ENCODE measurements at regions not wholly inside any gene's neighbourhood (a gene's known extent, or its start where the extent isn't known, plus 50 kb on each side); places are given as distances from the start of the nearest gene placed in this dataset.

DNA sequence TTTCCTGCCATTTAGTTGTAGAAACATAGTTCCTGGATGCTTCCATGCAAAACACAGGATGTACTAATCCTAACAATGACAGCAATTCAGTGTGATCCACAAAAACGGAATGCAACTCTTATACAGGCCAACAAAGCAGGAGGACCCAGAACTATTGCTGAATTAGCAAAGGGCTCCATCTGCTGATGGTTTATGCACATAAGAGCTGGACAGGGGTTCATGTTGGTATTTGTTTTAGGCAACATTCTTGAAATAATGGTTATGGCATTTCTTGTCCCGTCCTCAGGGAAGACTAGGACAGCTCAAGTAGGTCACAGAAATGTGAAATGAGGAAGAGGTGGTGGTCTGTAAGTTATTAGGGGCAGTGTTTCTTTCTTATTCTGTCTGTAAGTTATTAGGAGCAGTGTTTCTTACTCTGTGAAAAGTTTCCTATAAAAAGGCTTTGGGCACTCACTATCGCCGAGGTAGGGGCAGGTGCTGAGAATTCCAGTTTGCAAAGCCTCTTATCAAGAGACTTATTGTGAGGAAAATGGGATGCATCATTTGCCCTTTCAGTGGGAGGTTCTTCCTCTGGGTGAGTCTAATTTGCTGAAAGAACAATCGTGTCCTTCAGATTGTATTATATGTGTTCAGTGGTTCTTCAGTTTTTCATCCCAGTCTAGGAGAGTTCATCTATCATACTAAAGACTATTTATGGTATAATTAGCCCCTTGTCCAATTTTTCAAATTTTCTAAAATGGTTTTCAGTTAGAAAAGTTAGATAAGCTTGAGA, 171.1 kb downstream of the MCHR2 start:
- TF ChIP-seq EP300 (IDR thresholded peaks at IDR 0.05; ENCODE audit: borderline replicate concordance in 1 of 2, low read depth in 2 of 2, low read length in 2 of 2): no peak
- TF ChIP-seq, protein P1, sequence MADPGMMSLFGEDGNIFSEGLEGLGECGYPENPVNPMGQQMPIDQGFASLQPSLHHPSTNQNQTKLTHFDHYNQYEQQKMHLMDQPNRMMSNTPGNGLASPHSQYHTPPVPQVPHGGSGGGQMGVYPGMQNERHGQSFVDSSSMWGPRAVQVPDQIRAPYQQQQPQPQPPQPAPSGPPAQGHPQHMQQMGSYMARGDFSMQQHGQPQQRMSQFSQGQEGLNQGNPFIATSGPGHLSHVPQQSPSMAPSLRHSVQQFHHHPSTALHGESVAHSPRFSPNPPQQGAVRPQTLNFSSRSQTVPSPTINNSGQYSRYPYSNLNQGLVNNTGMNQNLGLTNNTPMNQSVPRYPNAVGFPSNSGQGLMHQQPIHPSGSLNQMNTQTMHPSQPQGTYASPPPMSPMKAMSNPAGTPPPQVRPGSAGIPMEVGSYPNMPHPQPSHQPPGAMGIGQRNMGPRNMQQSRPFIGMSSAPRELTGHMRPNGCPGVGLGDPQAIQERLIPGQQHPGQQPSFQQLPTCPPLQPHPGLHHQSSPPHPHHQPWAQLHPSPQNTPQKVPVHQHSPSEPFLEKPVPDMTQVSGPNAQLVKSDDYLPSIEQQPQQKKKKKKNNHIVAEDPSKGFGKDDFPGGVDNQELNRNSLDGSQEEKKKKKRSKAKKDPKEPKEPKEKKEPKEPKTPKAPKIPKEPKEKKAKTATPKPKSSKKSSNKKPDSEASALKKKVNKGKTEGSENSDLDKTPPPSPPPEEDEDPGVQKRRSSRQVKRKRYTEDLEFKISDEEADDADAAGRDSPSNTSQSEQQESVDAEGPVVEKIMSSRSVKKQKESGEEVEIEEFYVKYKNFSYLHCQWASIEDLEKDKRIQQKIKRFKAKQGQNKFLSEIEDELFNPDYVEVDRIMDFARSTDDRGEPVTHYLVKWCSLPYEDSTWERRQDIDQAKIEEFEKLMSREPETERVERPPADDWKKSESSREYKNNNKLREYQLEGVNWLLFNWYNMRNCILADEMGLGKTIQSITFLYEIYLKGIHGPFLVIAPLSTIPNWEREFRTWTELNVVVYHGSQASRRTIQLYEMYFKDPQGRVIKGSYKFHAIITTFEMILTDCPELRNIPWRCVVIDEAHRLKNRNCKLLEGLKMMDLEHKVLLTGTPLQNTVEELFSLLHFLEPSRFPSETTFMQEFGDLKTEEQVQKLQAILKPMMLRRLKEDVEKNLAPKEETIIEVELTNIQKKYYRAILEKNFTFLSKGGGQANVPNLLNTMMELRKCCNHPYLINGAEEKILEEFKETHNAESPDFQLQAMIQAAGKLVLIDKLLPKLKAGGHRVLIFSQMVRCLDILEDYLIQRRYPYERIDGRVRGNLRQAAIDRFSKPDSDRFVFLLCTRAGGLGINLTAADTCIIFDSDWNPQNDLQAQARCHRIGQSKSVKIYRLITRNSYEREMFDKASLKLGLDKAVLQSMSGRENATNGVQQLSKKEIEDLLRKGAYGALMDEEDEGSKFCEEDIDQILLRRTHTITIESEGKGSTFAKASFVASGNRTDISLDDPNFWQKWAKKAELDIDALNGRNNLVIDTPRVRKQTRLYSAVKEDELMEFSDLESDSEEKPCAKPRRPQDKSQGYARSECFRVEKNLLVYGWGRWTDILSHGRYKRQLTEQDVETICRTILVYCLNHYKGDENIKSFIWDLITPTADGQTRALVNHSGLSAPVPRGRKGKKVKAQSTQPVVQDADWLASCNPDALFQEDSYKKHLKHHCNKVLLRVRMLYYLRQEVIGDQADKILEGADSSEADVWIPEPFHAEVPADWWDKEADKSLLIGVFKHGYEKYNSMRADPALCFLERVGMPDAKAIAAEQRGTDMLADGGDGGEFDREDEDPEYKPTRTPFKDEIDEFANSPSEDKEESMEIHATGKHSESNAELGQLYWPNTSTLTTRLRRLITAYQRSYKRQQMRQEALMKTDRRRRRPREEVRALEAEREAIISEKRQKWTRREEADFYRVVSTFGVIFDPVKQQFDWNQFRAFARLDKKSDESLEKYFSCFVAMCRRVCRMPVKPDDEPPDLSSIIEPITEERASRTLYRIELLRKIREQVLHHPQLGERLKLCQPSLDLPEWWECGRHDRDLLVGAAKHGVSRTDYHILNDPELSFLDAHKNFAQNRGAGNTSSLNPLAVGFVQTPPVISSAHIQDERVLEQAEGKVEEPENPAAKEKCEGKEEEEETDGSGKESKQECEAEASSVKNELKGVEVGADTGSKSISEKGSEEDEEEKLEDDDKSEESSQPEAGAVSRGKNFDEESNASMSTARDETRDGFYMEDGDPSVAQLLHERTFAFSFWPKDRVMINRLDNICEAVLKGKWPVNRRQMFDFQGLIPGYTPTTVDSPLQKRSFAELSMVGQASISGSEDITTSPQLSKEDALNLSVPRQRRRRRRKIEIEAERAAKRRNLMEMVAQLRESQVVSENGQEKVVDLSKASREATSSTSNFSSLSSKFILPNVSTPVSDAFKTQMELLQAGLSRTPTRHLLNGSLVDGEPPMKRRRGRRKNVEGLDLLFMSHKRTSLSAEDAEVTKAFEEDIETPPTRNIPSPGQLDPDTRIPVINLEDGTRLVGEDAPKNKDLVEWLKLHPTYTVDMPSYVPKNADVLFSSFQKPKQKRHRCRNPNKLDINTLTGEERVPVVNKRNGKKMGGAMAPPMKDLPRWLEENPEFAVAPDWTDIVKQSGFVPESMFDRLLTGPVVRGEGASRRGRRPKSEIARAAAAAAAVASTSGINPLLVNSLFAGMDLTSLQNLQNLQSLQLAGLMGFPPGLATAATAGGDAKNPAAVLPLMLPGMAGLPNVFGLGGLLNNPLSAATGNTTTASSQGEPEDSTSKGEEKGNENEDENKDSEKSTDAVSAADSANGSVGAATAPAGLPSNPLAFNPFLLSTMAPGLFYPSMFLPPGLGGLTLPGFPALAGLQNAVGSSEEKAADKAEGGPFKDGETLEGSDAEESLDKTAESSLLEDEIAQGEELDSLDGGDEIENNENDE (IDR thresholded peaks at IDR 0.05; ENCODE audit: insufficient replicate concordance, low read length): no peak
- TF ChIP-seq, protein P2, sequence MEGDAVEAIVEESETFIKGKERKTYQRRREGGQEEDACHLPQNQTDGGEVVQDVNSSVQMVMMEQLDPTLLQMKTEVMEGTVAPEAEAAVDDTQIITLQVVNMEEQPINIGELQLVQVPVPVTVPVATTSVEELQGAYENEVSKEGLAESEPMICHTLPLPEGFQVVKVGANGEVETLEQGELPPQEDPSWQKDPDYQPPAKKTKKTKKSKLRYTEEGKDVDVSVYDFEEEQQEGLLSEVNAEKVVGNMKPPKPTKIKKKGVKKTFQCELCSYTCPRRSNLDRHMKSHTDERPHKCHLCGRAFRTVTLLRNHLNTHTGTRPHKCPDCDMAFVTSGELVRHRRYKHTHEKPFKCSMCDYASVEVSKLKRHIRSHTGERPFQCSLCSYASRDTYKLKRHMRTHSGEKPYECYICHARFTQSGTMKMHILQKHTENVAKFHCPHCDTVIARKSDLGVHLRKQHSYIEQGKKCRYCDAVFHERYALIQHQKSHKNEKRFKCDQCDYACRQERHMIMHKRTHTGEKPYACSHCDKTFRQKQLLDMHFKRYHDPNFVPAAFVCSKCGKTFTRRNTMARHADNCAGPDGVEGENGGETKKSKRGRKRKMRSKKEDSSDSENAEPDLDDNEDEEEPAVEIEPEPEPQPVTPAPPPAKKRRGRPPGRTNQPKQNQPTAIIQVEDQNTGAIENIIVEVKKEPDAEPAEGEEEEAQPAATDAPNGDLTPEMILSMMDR (IDR thresholded peaks at IDR 0.05; ENCODE audit: control extremely low read depth in 1 of 3, insufficient read depth in 1 of 3, low read depth in 1 of 3, low read length in 3 of 3): peak in 2 of 3 experiments; percentile 11 to 24; a peak in 2 of 4 replicates
- no peak for TF ChIP-seq YY1 (IDR thresholded peaks at IDR 0.05; ENCODE audit: low read depth, low read length)
- TF ChIP-seq TCF12 (IDR thresholded peaks at IDR 0.05; ENCODE audit: low read depth, low read length): no peak

All from H1 (cell line).